ENCODE measurements at regions not wholly inside any gene's neighbourhood (a gene's known extent, or its start where the extent isn't known, plus 50 kb on each side); places are given as distances from the start of the nearest gene placed in this dataset.

GRCh38 chr2:206845877-206846276, 80.5 kb downstream of the FASTKD2 start:
- no peak for TF ChIP-seq CTCF (IDR thresholded peaks at IDR 0.05; ENCODE audit: control insufficient read depth, insufficient read depth, low read depth, low read length, missing control alignments)
- no peak overlapping the region for H3K4me3 ChIP-seq (ENCODE audit: control insufficient read depth, low read depth, low read length)
- no peak for DNase-seq (ENCODE audit: low read depth)

- DNase-seq (ENCODE audit: low read depth), result no peak
- TF ChIP-seq CTCF (IDR thresholded peaks at IDR 0.05; ENCODE audit: control insufficient read depth, insufficient read depth, low read depth, low read length, missing control alignments), result no peak
Measured at GRCh38 chr2:206846331-206846730, 80.9 kb downstream of the FASTKD2 start.

GRCh38 chr2:206846981-206847834, 81.8 kb downstream of the FASTKD2 start:
- no peak overlapping the region for H3K4me3 ChIP-seq (ENCODE audit: control insufficient read depth, low read depth, low read length)
- TF ChIP-seq CTCF (IDR thresholded peaks at IDR 0.05; ENCODE audit: control insufficient read depth, insufficient read depth, low read depth, low read length, missing control alignments), result no peak
- DNase-seq (ENCODE audit: low read depth), result no peak

More at GRCh38 chr2:206846331-206846730, 80.9 kb downstream of the FASTKD2 start:
- H3K4me3 ChIP-seq (ENCODE audit: control insufficient read depth, low read depth, low read length), result no peak overlapping the region

- no peak overlapping the region for H3K4me3 ChIP-seq (ENCODE audit: control insufficient read depth, low read depth, low read length)
- no peak for TF ChIP-seq CTCF (IDR thresholded peaks at IDR 0.05; ENCODE audit: control insufficient read depth, insufficient read depth, low read depth, low read length, missing control alignments)
Measured at GRCh38 chr2:206850369-206850768, 85.0 kb downstream of the FASTKD2 start.

GRCh38 chr2:206851521-206851920, 86.1 kb downstream of the FASTKD2 start:
- no peak overlapping the region for H3K4me3 ChIP-seq (ENCODE audit: control insufficient read depth, low read depth, low read length)
- TF ChIP-seq CTCF (IDR thresholded peaks at IDR 0.05; ENCODE audit: control insufficient read depth, insufficient read depth, low read depth, low read length, missing control alignments), result no peak
- no peak for DNase-seq (ENCODE audit: low read depth)

More at GRCh38 chr2:206850369-206850768, 85.0 kb downstream of the FASTKD2 start:
- DNase-seq (ENCODE audit: low read depth), result no peak

- DNase-seq (ENCODE audit: low read depth), result no peak
- H3K4me3 ChIP-seq (ENCODE audit: control insufficient read depth, low read depth, low read length), result no peak overlapping the region
- no peak for TF ChIP-seq CTCF (IDR thresholded peaks at IDR 0.05; ENCODE audit: control insufficient read depth, insufficient read depth, low read depth, low read length, missing control alignments)
Measured at GRCh38 chr2:206853915-206854314, 85.4 kb upstream of the CPO start.
